Testis (tissue), 2 donors: ENCODE measurements at regions not wholly inside any gene's neighbourhood (a gene's known extent, or its start where the extent isn't known, plus 50 kb on each side); places are given as distances from the start of the nearest gene placed in this dataset.

Experiments used
- CTCF ChIP-seq, 3 experiments: fragments of 450-650 bp in 2 of 3; fragments of 200-600 bp in 1 of 3; sonication (generic) in 1 of 3; IDR thresholded peaks; one replicate each; pipeline ENCODE4 v1.5.1; 2016 to 2019; ENCODE audit warnings: antibody characterized with exemption in 3 of 3, mild to moderate bottlenecking in 2 of 3, moderate library complexity in 1 of 3
- POLR2A ChIP-seq: fragments of 450-650 bp; IDR thresholded peaks from one replicate; pipeline ENCODE4 v1.6.1; 2017; ENCODE audit warnings: antibody characterized with exemption, mild to moderate bottlenecking, moderate library complexity

DNA sequence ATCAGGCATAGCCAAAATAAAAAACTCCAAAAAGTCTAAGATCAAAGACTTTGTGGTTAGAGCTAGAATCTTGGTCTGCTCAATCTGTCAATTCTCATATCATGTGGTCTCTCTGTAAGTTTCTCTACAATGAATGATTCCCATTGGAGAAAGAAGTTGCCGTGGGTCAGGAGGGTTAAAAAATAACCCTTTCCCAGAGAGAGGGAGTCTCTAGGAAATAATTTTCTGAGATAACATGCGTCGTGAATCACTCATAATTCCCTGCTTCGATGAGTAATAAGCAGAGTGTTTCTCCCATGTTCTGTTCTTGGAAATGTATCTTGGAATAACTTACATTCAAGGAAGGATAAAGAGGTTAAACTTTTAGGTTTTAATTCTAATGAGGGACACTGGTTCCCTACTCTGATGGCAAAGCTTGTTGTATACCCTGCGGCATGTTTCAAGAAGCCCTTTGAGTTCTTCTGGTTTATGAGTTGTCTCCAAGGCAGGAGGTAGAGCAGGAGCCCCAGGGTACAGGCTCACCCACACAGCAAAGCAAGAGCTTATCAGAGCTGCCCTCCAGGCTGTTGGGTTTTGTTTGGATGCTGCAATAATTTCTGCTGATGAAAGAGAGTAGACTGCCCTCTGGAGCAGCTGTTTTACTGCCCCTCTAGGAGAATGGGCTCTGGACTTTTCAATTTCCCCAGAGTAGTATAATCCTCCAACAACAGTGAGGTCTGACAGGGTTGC, 599.1 kb downstream of the QKI start:
- TF ChIP-seq CTCF (IDR thresholded peaks at IDR 0.05) (no peak), POLR2A (no peak)
